NCI-H2196 treated with DMSO at 0.1 percent for 48 hours (cell line): ENCODE measurements at regions not wholly inside any gene's neighbourhood (a gene's known extent, or its start where the extent isn't known, plus 50 kb on each side); places are given as distances from the start of the nearest gene placed in this dataset.

ENCODE experiments used
- DNase-seq: peaks from one replicate; lab custom pipeline; 2025; ENCODE audit not compliant: unreplicated experiment; lab: John Stamatoyannopoulos, UW

GRCh38 chr21:19565587-19565986 lies 1162.0 kb upstream of the TMPRSS15 start:
- no peak for DNase-seq

GRCh38 chr21:19566975-19567374 lies 1163.4 kb upstream of the TMPRSS15 start:
- DNase-seq: no peak

GRCh38 chr21:19577381-19577780 lies 1173.8 kb upstream of the TMPRSS15 start:
- DNase-seq: no peak

DNA sequence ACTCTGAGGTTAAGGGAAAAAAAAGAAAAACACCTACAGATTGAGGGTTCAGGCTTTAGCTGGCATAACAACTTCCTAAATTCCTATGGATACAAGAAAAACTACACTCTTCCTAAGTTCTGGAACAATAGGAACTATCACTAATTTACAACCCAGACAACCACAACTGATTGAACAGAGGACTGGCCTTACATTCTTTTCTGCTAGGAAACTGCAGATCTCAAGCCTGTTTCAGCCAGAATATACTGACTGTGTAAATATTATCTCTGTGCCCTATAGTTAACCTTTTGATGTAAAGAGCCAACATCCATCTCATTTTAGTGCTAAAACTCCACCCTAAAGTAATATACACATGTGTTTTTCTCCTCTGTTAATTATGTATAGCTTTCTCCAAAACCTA lies 1186.5 kb upstream of the TMPRSS15 start:
- DNase-seq: no peak

DNA sequence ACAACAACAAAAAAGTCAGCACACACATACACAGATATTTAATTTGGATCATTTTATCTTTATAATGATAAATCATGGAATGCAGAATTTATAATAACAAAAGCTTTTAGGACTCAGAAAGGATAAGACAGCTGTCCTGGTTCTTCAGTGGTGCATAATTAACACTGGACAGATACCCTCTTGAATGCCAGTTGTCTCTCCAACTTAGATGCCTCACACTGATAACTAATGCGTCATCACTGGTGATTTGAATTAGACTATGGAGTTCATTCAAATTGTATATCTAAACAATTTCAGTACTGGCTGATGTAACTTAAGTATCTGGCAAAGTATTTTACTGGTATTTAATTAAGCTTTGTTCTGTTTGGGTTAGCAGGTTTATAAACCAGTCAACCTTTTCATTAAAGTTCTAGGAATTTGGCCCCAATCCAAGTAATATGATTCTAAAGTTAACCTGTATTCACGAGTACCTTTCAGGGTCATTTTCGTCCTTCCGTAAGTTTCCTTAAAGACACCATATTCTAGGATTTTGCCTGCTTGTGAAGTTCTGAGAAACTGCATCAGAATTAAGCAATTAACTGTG lies 1199.5 kb upstream of the TMPRSS15 start:
- DNase-seq: no peak

- no peak for DNase-seq
These were observed 1204.6 kb upstream of the TMPRSS15 start for GRCh38 chr21:19608101-19608621.

DNA sequence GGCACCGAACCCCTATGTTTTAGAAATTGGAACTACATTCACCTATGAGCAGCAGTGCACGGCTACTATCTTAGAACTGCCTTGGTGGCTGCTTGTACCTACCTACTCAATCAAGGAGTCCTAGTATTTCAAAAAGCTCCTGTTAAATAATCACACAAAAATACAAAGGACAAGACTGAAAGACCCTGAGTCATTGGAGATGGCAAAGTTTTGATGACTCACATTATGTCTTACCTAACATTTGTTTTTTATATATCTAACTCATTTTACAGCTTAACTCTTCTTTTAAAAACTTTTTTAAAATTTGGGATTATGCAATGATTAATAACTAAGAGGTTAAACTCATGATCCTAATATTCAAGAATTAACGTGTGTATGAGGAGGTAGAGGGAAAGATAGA lies 1206.0 kb upstream of the TMPRSS15 start:
- DNase-seq: no peak

- DNase-seq: no peak
These were observed 1218.4 kb upstream of the TMPRSS15 start for GRCh38 chr21:19621837-19622496.

GRCh38 chr21:19640964-19641363 lies 1237.4 kb upstream of the TMPRSS15 start:
- DNase-seq: no peak

GRCh38 chr21:19648391-19648790 lies 1244.8 kb upstream of the TMPRSS15 start:
- no peak for DNase-seq

DNA sequence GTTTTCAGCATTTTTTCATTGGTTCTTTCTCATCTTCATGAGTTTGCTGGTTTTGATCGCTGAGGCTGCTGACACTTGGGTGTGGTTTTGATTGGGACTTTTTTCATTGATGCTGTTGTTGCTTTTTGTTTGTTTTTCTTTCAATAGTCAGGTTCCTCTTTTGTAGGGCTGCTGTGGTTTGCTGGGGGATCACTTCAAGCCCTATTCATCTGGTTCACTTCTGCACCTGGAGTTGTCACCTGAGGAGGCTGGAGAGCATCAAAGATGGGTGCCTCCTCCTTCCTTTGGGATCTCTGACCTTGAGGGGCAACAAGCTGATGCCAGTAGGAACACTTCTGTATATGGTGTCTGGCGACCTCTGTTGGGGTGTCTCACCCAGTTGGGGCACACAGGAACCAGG lies 1279.9 kb upstream of the TMPRSS15 start:
- no peak for DNase-seq

DNA sequence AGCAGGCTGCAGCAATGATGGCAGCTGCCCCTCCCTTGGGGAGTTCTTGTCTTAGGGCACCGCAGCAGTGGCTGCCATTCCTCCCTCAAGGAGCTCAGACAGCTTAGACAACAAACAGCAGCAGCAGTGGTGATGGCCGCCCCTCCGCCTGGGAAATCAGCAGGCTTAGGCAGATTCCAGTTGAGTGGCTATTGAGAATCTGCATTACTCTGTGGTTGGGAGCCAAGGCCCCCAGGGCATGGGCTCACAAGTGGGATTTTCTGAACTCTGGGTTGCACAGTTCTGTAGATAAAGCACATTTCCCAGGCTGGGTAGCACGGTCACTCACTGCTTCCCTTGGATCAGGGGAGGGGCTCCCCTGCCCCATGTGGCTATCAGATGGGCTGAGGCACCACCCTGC lies 1280.7 kb upstream of the TMPRSS15 start:
- no peak for DNase-seq

GRCh38 chr21:19692231-19692630 lies 1288.6 kb upstream of the TMPRSS15 start:
- no peak for DNase-seq

DNA sequence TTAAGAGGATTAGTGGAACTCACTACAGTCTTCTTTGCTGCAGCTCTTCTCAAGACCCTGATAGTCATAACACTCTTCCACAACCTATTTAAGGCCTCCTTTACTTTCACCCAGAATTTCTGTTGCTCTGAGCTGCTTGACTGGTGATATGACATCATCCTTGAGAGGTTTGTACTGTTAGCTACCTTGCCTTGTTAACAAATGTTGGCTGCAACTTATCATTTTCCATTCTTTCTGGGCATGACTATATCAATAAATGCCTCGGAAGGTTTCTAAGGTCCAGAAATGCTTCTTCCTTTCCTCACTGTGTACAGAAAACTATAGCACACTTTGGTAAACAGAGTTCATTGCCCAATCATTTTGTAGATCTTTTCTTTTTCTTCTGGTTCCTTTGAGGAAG lies 1292.2 kb upstream of the TMPRSS15 start:
- no peak for DNase-seq

DNA sequence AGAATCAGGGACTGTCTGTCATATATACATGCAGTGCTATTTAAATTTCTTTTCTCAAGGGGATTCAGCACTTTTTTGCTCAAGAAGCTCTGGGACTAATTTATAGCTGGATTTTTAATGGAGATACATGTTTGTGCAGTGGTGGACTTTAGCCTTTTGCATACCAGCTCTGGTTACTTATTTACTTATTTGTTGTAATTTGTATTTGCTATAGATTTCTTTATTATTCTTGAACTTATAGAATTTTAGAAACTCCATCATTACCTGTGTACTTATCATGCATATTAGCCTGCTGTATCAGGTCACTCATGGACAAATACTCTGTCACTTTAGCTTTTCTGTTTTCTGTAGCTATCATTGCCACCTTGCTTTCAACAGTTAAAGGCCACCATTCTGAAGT lies 1296.9 kb upstream of the TMPRSS15 start:
- DNase-seq: no peak

DNA sequence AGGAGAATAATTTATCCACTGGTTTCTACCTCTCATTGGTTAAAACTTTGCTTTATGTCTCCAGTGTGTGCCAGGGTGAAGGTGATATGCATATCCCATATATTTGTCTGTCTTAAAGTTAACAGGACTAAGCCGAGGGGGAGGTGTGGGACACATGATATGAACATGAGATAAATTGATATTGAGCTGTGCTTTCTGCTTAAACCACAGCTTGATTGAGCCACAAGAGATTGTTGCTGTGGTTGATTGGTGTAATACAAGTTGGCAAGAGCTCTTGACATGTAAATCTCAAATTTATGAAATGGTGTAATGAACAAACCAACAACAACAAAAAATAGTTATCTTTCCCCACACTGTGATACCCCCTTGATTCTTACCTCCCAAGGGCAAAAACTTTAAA lies 1295.5 kb upstream of the NCAM2 start:
- no peak for DNase-seq

DNA sequence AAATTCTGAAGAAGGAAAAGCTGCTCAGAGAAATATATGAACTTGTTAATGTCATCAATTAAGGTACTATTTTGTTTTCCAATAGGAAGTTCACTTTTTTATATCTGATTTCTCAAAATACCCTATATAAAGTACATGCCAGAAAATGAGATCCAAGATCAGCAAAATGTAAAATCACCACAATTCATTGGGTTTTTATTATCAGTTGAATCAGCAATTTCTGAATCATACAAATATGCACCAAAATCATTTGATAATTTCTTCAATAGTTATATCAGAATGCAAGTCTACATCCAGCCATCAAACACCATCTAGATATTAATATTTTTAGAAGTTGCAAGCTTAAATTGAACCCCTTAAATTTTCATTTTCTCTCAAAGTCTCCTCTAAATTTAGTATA lies 1293.4 kb upstream of the NCAM2 start:
- DNase-seq: no peak

DNA sequence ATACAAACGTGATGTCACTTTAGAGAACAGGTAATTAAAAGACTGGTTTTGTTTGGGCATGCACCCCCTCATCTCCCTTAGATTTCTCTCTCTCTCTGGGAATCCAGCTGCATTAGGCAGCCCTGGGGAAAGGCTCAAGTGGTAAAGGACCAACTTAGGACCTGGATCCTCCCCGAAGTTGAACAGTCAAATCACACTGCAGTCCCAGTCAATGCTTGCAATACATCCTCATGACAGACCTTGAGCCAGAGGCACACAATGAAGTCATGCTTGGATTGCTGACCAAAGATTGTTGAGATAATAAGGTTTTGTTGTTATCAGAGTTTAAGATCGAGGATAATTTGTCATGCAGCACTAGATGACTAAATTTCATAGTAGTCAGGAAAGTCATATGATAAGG lies 1285.8 kb upstream of the NCAM2 start:
- no peak for DNase-seq

DNA sequence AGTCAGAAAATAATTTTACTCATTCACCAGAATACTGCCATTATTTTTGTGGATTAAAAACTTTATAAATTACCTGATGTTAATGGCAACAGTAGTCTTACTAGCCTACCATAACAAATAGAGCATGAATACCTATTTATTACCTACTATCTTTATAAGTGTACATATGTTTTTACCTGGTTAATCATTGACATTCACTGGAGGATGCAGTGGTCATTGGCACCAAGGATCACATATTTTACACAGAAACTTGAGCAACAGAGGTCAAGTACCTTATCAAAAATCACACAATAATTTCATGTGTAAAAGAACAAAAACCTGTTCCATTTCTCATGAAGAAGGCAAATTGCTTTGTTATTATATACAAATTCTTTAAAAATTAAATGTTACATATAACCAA lies 1284.9 kb upstream of the NCAM2 start:
- DNase-seq: no peak

GRCh38 chr21:19724081-19724480 lies 1274.1 kb upstream of the NCAM2 start:
- no peak for DNase-seq

DNA sequence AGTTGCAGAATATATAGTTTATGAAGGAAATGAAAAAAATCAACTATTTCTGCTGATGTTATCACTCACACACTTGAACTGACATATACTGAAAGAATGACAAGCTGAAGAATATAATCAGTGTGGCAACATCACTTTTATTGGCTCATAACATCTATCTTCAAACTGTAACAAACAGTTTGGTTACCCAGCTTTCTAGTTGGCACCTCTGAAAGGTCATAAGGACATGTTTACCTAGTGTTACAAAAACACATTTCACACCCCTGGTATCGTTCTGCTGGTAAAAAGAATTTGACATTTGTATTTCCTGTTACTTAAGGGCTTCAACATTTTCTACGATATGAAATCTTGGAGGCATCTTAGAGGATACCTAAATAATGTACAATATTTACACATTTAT lies 1267.0 kb upstream of the NCAM2 start:
- no peak for DNase-seq

GRCh38 chr21:19759836-19760235 lies 1238.4 kb upstream of the NCAM2 start:
- no peak for DNase-seq

- no peak for DNase-seq
These were observed 1230.7 kb upstream of the NCAM2 start for GRCh38 chr21:19767546-19767945.
